Activated naive CD4-positive, alpha-beta T cell treated with Interleukin-2 at 50 U/mL for 16 hours (primary cell): ENCODE measurements at regions not wholly inside any gene's neighbourhood (a gene's known extent, or its start where the extent isn't known, plus 50 kb on each side); places are given as distances from the start of the nearest gene placed in this dataset.
"Not testable (repeated sequence)": the region's sequence is repeated elsewhere in the genome, so short reads cannot be mapped to it uniquely, and the experiment has no call there.

Experiments used
- DNase-seq: peaks from one replicate; pipeline ENCODE4 v3.0.0-alpha.2; 2020

DNA sequence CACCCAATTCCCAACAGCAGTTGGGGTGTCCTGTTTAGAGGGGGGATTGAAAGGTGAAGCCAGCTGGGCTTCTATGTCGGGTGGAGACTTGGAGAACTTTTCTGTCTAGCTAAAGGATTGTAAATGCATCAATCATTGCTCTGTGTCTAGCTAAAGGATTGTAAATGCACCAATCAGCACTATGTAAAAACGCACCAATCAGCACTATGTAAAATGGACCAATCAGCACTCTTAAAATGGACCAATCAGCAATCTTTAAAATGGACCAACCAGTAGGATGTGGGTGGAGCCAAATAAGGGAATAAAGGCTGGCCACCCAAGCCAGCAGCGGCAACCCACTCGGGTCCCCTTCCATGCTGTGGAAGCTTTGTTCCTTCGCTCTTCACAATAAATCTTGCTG lies 1518.6 kb upstream of the RAG2 start:
- not testable (repeated sequence) for DNase-seq

DNA sequence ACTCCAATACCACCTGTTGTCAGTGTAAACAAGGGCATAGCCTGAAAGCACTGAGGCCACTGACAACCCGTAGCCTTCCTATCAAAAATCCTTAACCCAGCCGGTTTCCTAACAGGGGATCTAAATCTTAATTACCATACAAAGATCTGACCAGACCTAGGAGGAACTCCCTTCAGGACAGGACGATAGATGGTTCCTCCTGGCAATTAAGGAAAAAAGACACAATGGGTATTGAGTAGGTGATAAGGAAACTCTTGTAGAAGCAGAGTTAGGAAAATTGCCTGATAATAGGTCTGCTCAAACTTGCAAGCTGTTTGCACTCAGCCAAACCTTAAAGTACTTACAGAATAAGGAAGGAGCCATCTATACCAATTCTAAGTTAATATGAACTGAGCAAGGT lies 1517.3 kb upstream of the RAG2 start:
- DNase-seq = not testable (repeated sequence)

DNA sequence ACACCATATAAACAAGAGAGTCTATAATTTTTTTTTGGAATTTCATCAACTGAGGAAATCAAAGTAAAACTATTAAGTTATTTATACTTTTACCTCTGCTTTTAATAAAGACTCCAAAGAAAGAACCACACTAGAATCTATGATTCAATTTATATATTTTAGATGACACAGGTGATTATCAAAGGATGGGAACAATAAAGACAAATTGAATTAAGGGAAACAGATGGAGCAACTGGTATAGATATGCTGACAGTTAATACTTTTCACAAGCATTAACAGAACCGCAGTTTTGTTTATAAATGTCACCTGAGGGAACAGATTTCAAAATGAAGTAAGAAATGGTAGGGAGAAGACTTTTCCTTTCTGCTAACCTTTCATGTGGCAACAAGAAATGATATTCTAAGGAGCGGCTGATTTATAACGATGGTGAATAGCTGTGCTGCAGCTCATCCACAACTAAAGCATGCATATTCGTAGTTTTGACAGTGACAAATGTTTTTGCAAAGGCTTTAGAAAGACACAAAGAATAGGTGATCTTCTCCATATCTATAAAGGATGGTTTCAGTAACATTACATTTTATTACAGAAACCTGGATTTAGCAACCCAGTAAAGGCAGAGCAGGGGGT lies 1502.9 kb upstream of the RAG2 start:
- DNase-seq = no peak

DNA sequence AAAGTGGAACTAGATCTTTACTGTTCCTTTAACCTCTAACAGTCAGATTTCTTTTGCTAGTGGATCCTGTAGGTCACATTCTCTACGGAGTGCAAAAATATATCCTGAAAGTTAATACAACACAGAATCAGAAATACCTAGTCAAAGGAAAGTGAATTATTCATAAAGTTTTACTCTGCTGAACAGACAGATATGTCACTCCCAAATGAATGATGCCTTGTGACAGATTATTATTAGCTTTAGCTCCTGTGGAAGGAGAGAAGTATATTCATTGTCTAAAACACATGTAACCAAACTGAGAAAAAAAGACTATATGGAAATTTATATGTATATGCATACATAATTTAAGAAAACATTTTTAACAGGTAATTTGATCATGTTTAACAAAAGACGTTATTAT lies 1497.2 kb upstream of the RAG2 start:
- DNase-seq = no peak

DNA sequence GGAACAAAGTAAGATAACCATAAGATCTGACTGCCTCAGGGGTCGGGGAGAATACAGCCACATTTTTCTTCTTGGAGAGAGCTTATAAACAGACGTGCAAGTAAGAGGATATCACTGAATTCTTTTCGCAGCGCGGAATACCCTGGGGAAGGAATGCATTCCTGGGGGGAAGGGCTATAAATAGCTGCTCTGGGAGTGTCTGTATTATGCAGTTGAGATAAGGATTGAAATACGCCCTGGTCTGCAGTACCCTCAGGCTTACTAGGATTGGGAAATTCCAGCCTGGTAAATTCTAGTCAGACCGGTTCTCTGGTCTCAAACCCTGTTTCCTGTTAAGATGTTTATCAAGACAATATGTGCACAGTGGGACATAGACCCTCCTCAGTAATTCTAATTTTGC lies 1491.7 kb upstream of the RAG2 start:
- no peak for DNase-seq

DNA sequence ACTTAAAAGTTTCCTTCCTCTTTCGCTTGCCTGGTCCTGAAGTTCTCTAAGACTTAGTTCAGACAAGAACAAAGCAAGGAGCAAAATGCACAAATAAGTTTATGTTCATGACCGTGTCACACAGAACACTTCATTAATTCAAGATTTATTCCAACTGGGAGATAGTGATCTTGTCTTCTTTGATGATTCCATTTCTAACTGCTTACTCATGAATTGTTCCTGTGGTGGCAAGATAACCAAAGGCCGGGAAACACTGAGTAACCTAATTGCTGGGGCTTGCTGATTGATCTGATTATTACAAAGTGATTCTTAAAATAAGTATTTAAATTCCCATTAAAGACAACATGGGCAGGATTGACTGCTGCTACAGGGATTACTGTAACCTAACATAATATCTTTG lies 1462.9 kb upstream of the RAG2 start:
- DNase-seq = no peak

DNA sequence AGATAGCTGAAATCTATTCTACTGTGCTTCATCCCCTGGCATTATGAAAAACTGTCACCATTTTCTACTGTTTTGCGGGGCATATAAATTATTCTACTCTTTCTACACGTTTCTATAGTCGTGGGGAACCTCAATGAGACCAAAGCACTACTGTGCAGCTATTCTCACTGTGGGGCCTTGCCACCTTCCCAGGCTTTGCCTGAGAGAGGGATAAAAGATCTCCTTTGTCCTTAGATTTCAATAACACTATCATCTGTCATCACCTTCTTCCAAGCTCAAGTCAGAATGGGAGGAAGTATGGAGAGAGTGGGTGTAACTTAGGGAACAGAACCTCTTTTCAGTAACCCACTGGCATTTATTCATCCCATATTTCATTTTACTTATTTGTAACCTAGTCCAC lies 1462.1 kb upstream of the RAG2 start:
- DNase-seq = no peak

DNA sequence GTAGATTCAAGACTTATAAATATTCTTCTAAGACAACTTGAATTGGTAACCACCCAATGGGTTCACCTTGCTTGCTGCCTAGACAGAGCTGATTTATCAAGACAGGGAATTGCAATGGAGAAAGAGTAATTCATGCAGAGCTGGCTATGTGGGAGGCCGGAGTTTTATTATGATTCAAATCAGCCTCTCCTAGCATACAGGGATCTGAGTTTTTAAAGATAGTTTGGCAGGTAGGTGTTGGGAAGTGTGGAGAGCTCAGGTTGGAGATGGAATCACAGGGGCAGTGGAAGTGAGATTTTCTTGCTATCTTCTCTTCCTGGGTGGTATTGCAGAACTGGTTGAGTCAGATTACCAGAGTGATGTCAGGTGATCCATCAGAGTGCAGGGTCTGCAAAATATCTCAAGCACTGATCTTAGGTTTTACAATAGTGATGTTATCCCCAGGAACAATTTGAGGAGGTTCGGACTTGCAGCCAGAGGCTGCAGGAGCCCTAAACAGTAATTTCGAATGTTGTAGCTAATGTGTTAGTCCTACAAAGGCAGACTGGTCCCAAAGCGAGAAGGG lies 1448.6 kb upstream of the RAG2 start:
- DNase-seq = no peak

DNA sequence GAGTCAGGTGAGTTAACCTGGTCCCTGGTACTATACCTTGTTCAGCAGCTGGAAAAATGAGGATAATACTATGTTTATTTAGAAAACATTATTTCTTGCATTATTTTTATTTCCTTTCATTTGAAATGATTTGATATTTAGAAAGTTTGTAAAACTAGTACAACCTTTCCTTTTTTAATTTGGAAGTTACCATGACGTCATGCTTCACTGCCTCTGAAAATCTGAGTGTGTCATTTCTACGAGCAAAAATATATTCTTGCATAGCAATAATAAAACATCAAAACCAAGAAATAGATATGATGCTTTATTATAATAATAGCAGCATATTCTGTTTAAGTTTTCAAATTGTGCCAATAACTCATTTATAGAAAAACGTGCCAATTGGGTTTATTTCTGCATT lies 1445.0 kb upstream of the RAG2 start:
- DNase-seq = no peak

DNA sequence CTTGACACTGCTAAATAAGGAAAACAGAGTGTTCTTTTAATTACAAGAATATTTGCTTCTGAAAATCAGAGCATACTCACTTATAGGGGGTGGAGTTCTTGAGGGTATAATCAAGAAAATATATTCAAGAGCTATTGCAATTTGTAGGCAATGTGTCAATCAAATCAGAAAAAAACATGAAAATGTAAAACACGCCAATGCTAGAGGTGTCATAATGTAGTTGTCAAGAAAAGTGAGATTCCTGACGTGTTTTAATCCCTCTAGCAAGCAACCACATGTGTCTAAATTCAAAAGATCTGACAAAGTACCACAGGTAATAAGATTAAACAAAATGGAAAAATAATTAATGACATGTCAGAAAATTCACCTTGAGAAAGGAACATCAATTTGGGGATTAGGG lies 1440.7 kb upstream of the RAG2 start:
- DNase-seq = no peak

DNA sequence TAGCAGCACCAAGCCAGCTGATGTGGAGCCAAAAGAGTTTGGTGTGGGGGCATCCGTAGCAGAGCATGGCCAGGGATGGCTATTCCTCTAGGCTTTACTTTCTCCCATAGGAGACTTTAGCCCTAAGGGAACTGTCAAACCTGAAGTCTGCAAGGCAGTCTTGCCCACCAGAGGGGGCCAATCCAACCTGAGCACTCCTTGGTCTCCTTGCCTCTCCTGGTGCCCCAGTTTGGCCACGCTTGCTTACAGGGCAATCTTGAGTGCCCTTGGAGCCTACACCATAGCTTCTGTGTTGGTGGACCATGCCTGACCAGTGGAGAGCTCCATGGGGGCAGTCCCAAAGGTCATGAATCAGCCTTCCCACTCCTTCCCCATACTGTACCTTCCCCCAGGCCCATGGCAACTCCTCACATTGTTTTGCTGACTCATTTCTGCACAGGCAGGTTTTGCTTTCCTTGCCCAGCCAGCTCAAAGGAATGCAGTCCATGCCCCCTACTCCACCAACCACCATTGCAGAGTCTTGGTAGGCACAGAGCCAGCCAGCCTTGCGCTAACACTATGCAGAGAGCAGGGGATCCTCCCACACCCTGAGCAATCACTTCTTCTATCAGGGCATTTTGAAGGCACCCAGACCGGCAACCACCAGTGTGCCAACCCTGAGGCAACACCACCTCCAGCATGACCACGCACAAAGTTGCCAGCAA lies 1421.2 kb upstream of the RAG2 start:
- no peak for DNase-seq

DNA sequence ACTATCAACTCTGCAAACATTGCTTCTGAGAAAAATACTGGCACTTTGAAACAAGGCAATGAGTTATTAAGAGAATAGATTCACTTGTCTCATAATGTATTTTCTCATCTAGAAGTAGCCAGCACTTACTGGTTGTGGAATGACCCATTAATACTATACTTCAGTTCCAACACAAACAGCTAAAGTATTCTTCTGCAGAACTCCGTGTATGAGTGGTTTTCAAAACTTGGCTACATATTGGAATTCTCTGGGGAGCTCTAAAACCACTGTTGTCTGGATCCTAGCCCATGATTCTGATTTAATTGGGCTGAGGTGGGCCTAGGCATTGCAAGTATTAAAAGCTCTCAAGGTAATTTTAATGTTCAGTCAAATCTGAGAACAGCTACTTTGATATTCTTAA lies 1416.4 kb upstream of the RAG2 start:
- no peak for DNase-seq

DNA sequence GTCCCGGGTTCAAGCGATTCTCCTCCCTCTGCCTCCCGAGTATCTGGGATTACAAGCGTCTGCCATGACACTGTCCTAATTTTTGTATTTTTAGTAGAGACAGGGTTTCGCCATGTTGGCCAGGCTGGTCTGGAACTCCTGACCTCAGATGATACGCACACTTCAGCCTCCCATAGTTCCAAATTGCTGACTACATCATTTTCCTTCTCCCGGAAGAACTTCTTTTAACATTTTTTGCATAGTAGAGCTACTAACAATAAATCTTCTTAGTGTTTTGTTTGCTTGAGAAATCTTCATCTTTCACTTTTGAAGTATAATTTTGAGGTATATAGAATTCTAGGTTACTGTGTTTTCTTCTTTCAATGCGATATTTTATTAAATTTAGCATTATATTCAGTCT lies 1415.1 kb upstream of the RAG2 start:
- no peak for DNase-seq

DNA sequence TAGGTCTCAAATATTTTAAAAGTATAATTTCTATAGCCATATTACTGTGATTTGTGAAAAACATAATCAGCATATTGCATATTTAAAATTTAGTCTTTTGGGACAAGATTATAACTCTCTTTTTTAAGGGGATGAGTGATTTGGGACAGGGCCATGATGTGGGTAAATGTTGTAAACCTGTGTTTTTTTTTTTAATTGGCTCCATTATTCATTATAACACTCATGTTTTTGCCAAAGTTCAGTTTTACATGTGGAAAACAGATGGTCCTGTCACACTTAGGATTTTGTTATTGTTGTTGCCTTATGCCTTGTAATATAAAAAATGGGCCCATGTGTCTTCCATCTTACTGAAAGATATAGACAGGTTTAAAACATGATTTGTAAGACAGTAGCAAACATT lies 1413.5 kb upstream of the RAG2 start:
- DNase-seq = no peak

DNA sequence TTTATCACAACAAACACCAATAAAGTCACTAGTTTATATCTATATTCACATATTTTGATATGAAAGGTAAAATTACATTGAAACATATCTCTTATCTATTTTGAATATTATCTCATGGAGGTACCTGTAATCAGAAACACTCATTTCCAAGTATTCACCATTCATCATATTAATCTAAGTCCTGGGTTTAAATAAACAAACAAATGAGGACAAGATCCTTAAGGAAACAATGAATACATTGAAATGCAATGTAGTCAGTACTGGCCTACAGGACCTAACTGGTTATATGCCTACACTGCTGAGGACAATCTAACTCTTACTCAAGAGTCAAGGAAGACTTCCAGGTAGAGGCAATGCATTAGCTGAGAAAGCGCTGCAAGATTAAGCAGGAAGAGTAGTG lies 1411.9 kb upstream of the RAG2 start:
- DNase-seq = no peak

DNA sequence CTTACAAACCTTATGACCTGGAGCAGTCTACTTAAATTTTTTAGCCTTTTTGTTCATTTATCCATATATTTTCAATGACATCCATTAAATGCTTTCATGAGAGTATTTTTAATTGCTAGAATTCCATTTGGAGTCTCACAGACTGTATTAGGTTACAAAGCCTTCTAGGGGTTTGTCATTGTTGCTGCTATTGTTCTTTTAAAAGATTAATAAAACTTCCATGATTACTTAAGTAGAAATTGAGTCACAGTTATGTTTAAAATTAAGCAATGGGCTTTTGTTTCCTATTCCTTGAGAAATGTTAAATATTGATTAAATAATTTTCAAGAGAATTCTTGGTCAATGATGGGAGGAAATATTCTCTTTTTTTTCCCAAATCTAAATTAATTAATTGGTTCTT lies 1408.4 kb upstream of the RAG2 start:
- no peak for DNase-seq

DNA sequence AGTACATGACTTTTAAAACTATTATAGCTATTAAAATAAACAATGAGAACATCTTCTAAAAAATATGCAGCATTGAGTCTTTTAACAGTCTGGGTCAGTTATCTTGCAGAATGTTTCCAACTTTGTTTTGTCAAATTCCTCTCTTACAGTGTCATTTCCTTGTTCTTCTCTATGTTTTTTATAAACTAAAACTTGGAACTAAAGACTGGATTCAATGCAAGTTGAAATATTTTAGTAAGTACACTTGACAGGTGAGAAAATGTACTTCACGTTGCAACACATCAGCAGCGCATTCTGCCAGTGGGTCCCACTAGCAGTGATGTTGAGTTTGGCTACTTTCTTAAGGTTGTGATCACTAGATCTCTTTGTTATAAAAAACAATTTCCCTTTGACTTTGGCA lies 1407.6 kb upstream of the RAG2 start:
- no peak for DNase-seq

DNA sequence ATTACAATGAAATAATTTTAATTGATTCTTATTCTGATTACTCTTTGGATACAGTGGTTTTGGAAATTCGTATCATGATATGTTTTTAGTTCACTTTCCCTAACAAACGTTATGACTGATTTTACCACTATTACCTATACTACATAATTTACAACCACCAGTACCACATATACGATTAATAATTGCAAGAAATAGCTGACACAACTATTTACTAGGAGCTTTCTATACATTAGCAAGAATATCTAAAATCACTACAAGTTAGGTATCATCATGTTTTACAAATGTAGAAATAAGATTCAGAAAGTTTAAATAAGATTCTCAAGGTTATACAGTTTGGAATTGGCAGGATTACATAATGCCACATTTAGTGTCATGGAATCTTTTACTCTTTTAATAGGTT lies 1401.1 kb upstream of the RAG2 start:
- DNase-seq = no peak

DNA sequence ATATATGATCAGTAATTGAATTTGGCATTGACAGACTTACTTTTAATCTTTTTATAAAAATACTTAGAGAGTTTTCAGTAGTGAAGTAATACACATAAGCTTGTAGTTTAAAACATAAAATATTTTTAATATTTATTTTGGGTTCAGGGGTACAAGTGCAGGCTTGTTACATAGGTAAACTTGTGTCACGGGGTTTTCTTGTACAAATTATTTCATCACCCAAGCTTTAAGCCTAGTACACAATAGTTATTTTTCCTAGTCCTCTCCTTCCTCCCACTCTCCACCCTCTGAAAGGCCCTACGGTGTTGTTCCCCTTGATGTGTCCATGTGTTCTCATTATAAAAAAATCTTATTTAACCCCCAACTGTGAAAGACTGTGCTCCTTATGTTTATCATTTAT lies 1397.8 kb upstream of the RAG2 start:
- DNase-seq = no peak

DNA sequence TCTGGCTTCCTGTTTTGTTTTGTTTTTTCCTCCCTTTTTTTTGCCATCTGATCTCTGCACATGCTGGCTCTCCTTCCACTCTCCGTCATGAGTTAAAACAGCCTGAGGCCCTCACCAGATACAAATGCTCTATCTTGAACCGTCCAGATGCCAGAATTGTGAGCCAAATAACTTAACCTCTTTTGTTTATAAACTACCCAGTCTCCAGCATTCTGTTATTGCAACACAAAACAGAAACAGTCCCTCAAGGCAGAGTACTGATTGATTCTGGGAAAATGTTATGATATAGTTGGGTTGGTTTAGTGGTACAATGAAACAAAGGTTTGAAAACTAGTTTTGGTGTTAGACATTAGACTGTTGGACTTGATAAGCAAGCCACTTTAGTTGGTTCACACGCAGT lies 1390.0 kb upstream of the RAG2 start:
- no peak for DNase-seq

DNA sequence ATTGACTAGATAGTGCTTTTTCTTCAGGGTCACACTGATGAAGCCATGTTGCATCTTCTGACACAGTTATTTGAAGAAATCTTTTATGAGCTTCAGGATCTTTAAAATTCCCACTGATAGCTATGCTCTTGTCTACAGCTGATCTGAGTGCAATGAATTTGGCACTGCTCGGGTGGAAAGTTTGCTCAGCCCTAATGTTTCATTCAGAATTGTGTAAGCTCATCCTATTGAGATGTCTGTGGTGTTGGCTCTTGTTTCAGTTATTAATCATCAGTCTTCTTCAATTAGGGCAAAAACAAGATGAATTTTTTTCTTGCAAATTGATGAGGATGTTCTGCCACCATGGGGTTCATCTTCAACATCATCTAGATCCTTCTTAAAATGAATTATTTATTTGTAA lies 1387.0 kb upstream of the RAG2 start:
- no peak for DNase-seq

DNA sequence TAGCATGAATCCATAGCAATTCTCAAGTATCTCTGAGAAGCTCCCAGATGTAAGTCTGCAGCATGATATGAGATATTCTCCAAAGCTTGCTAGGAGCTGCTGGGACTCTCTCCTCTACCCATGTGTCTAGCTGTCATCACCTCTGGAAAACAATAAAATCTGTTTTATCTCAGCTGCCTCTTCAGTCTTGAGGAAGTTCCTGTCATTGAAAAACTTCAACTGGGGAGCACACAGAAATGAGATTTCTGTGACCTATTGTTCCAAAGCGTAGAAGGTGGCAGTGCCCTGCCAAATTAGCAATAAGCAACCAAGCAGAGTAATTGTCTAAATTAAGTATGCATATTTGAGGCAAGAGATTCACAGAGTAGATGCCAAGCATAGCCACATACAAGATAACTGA lies 1380.6 kb upstream of the RAG2 start:
- no peak for DNase-seq

DNA sequence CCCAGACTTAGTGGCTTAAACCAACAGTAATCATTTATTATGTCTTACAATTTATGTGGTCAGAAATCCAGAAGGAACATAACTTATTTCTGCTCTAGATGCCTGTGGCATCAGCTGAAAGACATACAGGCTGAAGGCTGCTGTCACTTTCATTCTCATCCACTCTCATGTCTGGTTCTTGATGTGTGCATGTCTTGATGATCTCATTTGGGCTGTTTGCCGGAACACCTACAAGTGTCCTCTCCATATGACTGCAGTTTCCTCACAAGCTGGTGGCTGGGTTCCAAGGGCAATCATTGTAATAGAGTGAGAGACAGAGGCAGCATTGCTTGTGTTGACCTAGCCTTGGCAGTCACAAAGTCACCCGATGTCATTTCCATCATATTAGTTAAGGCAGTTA lies 1375.9 kb upstream of the RAG2 start:
- DNase-seq = no peak

DNA sequence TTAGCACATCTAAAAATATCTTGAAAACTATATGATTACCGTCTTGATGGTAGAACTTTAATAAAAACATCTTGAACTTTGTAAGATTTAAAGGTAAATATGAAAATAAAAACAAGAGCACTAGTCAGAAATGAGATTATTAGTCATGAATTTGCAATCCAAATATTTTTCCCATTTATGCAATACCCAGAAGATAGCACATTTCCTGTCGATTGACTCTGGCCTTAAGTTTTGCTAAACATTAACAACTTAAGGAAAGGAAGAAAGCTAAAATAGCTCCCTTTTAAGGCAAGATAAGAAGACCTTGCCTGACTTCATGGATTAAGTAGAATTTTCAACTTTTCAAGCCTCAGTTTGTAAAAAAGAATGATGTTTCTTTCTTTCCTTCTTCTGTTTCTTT lies 1374.7 kb upstream of the RAG2 start:
- DNase-seq = no peak

DNA sequence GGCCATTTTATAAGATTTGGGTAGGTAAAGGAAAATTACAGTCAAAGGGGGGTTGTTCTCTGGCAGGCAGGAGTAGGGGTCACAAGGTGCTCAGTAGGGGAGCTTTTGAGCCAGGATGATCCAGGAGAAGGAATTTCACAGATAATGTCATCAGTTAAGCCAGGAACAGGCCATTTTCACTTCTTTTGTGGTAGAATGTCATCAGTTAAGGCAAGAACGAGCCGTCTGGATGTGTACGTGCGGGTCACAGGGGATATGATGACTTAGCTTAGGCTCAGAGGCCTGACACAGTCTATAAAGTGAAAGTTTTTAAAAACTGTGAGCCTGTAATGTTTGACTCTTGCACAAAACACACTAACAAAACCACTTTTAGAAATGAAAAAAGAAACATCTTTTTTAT lies 1371.3 kb upstream of the RAG2 start:
- DNase-seq = not testable (repeated sequence)
